ENCODE measurements at regions not wholly inside any gene's neighbourhood (a gene's known extent, or its start where the extent isn't known, plus 50 kb on each side); places are given as distances from the start of the nearest gene placed in this dataset.
A peak's percentile ranks its signal among the peaks of the same experiment; 100 is the strongest.

GRCh38 chr12:115756804-115757203 is 520.7 kb downstream of the MED13L start:
- DNase-seq = no peak
- Histone ChIP-seq H3K36me3 (ENCODE audit: control insufficient read depth in 4 of 4, insufficient read depth in 4 of 4, low read length in 3 of 4) (no peaks in the 10 kb centered on the region), H3K27me3 (replicated peaks in 2 of 5; ENCODE audit: control insufficient read depth in 4 of 5, insufficient read depth in 5 of 5, low read length in 4 of 5) (peaks cover 4 to 53% (median 30%) of the 10 kb centered on the region in 5 experiments), H3K27ac (ENCODE audit: insufficient read depth in 1 of 2, low read depth in 1 of 2, low read length in 2 of 2, poor library complexity in 1 of 2, severe bottlenecking in 2 of 2) (no peak overlapping the region), H3K4me1 (ENCODE audit: control extremely low read depth in 1 of 4, control insufficient read depth in 4 of 4, insufficient read depth in 4 of 4, low read length in 3 of 4) (no peaks in the 10 kb centered on the region), H3K9me3 (ENCODE audit: control extremely low read depth in 1 of 5, control insufficient read depth in 4 of 5, insufficient read depth in 2 of 5, low read depth in 1 of 5, low read length in 4 of 5) (no peaks in the 10 kb centered on the region), H3K4me3 (ENCODE audit: control insufficient read depth in 1 of 7, extremely low read depth in 1 of 7, insufficient read depth in 4 of 7, low read depth in 2 of 7, low read length in 6 of 7) (no peak overlapping the region)
- POLR2A ChIA-PET = no interaction called here
- WGBS (ENCODE audit: insufficient coverage) = no CpG with 5 or more reads among the region's 8 CpGs
- CTCF ChIA-PET = no interaction called here

GRCh38 chr12:115756271-115756670 is 521.2 kb downstream of the MED13L start:
- Histone ChIP-seq H3K36me3 (ENCODE audit: control insufficient read depth in 4 of 4, insufficient read depth in 4 of 4, low read length in 3 of 4) (no peaks in the 10 kb centered on the region), H3K27me3 (replicated peaks in 2 of 5; ENCODE audit: control insufficient read depth in 4 of 5, insufficient read depth in 5 of 5, low read length in 4 of 5) (peaks cover 4 to 53% (median 26%) of the 10 kb centered on the region in 5 experiments), H3K9me3 (ENCODE audit: control extremely low read depth in 1 of 5, control insufficient read depth in 4 of 5, insufficient read depth in 2 of 5, low read depth in 1 of 5, low read length in 4 of 5) (no peaks in the 10 kb centered on the region), H3K4me1 (ENCODE audit: control extremely low read depth in 1 of 4, control insufficient read depth in 4 of 4, insufficient read depth in 4 of 4, low read length in 3 of 4) (no peaks in the 10 kb centered on the region), H3K4me3 (ENCODE audit: control insufficient read depth in 1 of 7, extremely low read depth in 1 of 7, insufficient read depth in 4 of 7, low read depth in 2 of 7, low read length in 6 of 7) (no peak overlapping the region), H3K27ac (ENCODE audit: insufficient read depth in 1 of 2, low read depth in 1 of 2, low read length in 2 of 2, poor library complexity in 1 of 2, severe bottlenecking in 2 of 2) (no peak overlapping the region)
- ChIA-PET CTCF (interaction anchor here (1.1 kb wide), 1 partner anchor 1094 kb away, joined by 3 read pairs; no protein-coding TSS in a partner anchor), POLR2A (no interaction called here)
- no peak for DNase-seq
- 71% methylated on average over 1 of the region's 4 CpGs for WGBS (ENCODE audit: insufficient coverage)

GRCh38 chr12:115755725-115756085 is 521.8 kb downstream of the MED13L start:
- Histone ChIP-seq H3K4me1 (ENCODE audit: control extremely low read depth in 1 of 4, control insufficient read depth in 4 of 4, insufficient read depth in 4 of 4, low read length in 3 of 4) (no peaks in the 10 kb centered on the region), H3K27ac (ENCODE audit: insufficient read depth in 1 of 2, low read depth in 1 of 2, low read length in 2 of 2, poor library complexity in 1 of 2, severe bottlenecking in 2 of 2) (no peak overlapping the region), H3K4me3 (ENCODE audit: control insufficient read depth in 1 of 7, extremely low read depth in 1 of 7, insufficient read depth in 4 of 7, low read depth in 2 of 7, low read length in 6 of 7) (no peak overlapping the region), H3K36me3 (ENCODE audit: control insufficient read depth in 4 of 4, insufficient read depth in 4 of 4, low read length in 3 of 4) (no peaks in the 10 kb centered on the region), H3K9me3 (ENCODE audit: control extremely low read depth in 1 of 5, control insufficient read depth in 4 of 5, insufficient read depth in 2 of 5, low read depth in 1 of 5, low read length in 4 of 5) (no peaks in the 10 kb centered on the region), H3K27me3 (replicated peaks in 2 of 5; ENCODE audit: control insufficient read depth in 4 of 5, insufficient read depth in 5 of 5, low read length in 4 of 5) (peaks cover 4 to 50% (median 26%) of the 10 kb centered on the region in 5 experiments)
- no CpG with 5 or more reads among the region's 3 CpGs for WGBS (ENCODE audit: insufficient coverage)
- DNase-seq = no peak
- ChIA-PET CTCF (interaction anchor here (1.1 kb wide), 1 partner anchor 1093 kb away, joined by 3 read pairs; no protein-coding TSS in a partner anchor), POLR2A (no interaction called here)

GRCh38 chr12:115755061-115755724 is 522.3 kb downstream of the MED13L start:
- ChIA-PET CTCF (interaction anchor here (1.1 kb wide), 1 partner anchor 1093 kb away, joined by 3 read pairs; no protein-coding TSS in a partner anchor), POLR2A (no interaction called here)
- Histone ChIP-seq H3K27me3 (replicated peaks in 2 of 5; ENCODE audit: control insufficient read depth in 4 of 5, insufficient read depth in 5 of 5, low read length in 4 of 5) (peaks cover 3 to 52% (median 26%) of the 10 kb centered on the region in 5 experiments), H3K9me3 (ENCODE audit: control extremely low read depth in 1 of 5, control insufficient read depth in 4 of 5, insufficient read depth in 2 of 5, low read depth in 1 of 5, low read length in 4 of 5) (no peaks in the 10 kb centered on the region), H3K27ac (ENCODE audit: insufficient read depth in 1 of 2, low read depth in 1 of 2, low read length in 2 of 2, poor library complexity in 1 of 2, severe bottlenecking in 2 of 2) (no peak overlapping the region), H3K4me3 (ENCODE audit: control insufficient read depth in 1 of 7, extremely low read depth in 1 of 7, insufficient read depth in 4 of 7, low read depth in 2 of 7, low read length in 6 of 7) (no peak overlapping the region), H3K4me1 (ENCODE audit: control extremely low read depth in 1 of 4, control insufficient read depth in 4 of 4, insufficient read depth in 4 of 4, low read length in 3 of 4) (no peaks in the 10 kb centered on the region), H3K36me3 (ENCODE audit: control insufficient read depth in 4 of 4, insufficient read depth in 4 of 4, low read length in 3 of 4) (no peaks in the 10 kb centered on the region)
- WGBS (ENCODE audit: insufficient coverage) = 50% methylated on average over 4 of the region's 9 CpGs
- no peak for DNase-seq

- no peaks in the 10 kb centered on the region for H3K9me3 ChIP-seq (ENCODE audit: control extremely low read depth in 1 of 5, control insufficient read depth in 4 of 5, insufficient read depth in 2 of 5, low read depth in 1 of 5, low read length in 4 of 5)
- H3K36me3 ChIP-seq (ENCODE audit: control insufficient read depth in 4 of 4, insufficient read depth in 4 of 4, low read length in 3 of 4) = no peaks in the 10 kb centered on the region
- POLR2A ChIA-PET = no interaction called here
- no peak overlapping the region for H3K27ac ChIP-seq (ENCODE audit: insufficient read depth in 1 of 2, low read depth in 1 of 2, low read length in 2 of 2, poor library complexity in 1 of 2, severe bottlenecking in 2 of 2)
- WGBS (ENCODE audit: insufficient coverage) = 50% methylated on average over 2 of the region's 5 CpGs
- peaks cover 5 to 55% (median 24%) of the 10 kb centered on the region in 5 experiments for H3K27me3 ChIP-seq (replicated peaks in 2 of 5; ENCODE audit: control insufficient read depth in 4 of 5, insufficient read depth in 5 of 5, low read length in 4 of 5)
- CTCF ChIA-PET = interaction anchor here (0.7 to 2.1 kb wide), 9 partner anchors 12 to 1772 kb away, joined by 3 to 5 read pairs (median 3); no protein-coding TSS in a partner anchor
- H3K4me3 ChIP-seq (ENCODE audit: control insufficient read depth in 1 of 7, extremely low read depth in 1 of 7, insufficient read depth in 4 of 7, low read depth in 2 of 7, low read length in 6 of 7) = no peak overlapping the region
- peak; percentile 38 to 66 (median 61) for DNase-seq
- H3K4me1 ChIP-seq (ENCODE audit: control extremely low read depth in 1 of 4, control insufficient read depth in 4 of 4, insufficient read depth in 4 of 4, low read length in 3 of 4) = no peaks in the 10 kb centered on the region
Measured at GRCh38 chr12:115752913-115753726, 524.4 kb downstream of the MED13L start.

GRCh38 chr12:115752156-115752555 is 525.3 kb downstream of the MED13L start:
- CTCF ChIA-PET = interaction anchor here (1.4 to 2.1 kb wide), 2 partner anchors 1076 to 1096 kb away, joined by 3 to 5 read pairs; no protein-coding TSS in a partner anchor
- H3K36me3 ChIP-seq (ENCODE audit: control insufficient read depth in 4 of 4, insufficient read depth in 4 of 4, low read length in 3 of 4) = no peaks in the 10 kb centered on the region
- peaks cover 5 to 47% (median 18%) of the 10 kb centered on the region in 5 experiments for H3K27me3 ChIP-seq (replicated peaks in 2 of 5; ENCODE audit: control insufficient read depth in 4 of 5, insufficient read depth in 5 of 5, low read length in 4 of 5)
- 67% methylated on average over 1 of the region's 2 CpGs for WGBS (ENCODE audit: insufficient coverage)
- POLR2A ChIA-PET = no interaction called here
- H3K4me1 ChIP-seq (ENCODE audit: control extremely low read depth in 1 of 4, control insufficient read depth in 4 of 4, insufficient read depth in 4 of 4, low read length in 3 of 4) = no peaks in the 10 kb centered on the region
- no peaks in the 10 kb centered on the region for H3K9me3 ChIP-seq (ENCODE audit: control extremely low read depth in 1 of 5, control insufficient read depth in 4 of 5, insufficient read depth in 2 of 5, low read depth in 1 of 5, low read length in 4 of 5)
- no peak overlapping the region for H3K27ac ChIP-seq (ENCODE audit: insufficient read depth in 1 of 2, low read depth in 1 of 2, low read length in 2 of 2, poor library complexity in 1 of 2, severe bottlenecking in 2 of 2)
- H3K4me3 ChIP-seq (ENCODE audit: control insufficient read depth in 1 of 7, extremely low read depth in 1 of 7, insufficient read depth in 4 of 7, low read depth in 2 of 7, low read length in 6 of 7) = no peak overlapping the region
- DNase-seq = no peak

GRCh38 chr12:115750340-115750739 is 527.2 kb downstream of the MED13L start:
- H3K27me3 ChIP-seq (replicated peaks in 2 of 5; ENCODE audit: control insufficient read depth in 4 of 5, insufficient read depth in 5 of 5, low read length in 4 of 5) = peaks cover 3 to 36% (median 13%) of the 10 kb centered on the region in 5 experiments
- no peak for DNase-seq
- ChIA-PET CTCF (interaction anchor here (0.9 to 1.1 kb wide), 2 partner anchors 8 to 1126 kb away, joined by 3 read pairs; no protein-coding TSS in a partner anchor), POLR2A (no interaction called here)
- WGBS (ENCODE audit: insufficient coverage) = 100% methylated on average over 1 of the region's 1 CpG
- no peaks in the 10 kb centered on the region for H3K36me3 ChIP-seq (ENCODE audit: control insufficient read depth in 4 of 4, insufficient read depth in 4 of 4, low read length in 3 of 4)
- H3K27ac ChIP-seq (ENCODE audit: insufficient read depth in 1 of 2, low read depth in 1 of 2, low read length in 2 of 2, poor library complexity in 1 of 2, severe bottlenecking in 2 of 2) = no peak overlapping the region
- no peaks in the 10 kb centered on the region for H3K9me3 ChIP-seq (ENCODE audit: control extremely low read depth in 1 of 5, control insufficient read depth in 4 of 5, insufficient read depth in 2 of 5, low read depth in 1 of 5, low read length in 4 of 5)
- no peaks in the 10 kb centered on the region for H3K4me1 ChIP-seq (ENCODE audit: control extremely low read depth in 1 of 4, control insufficient read depth in 4 of 4, insufficient read depth in 4 of 4, low read length in 3 of 4)
- no peak overlapping the region for H3K4me3 ChIP-seq (ENCODE audit: control insufficient read depth in 1 of 7, extremely low read depth in 1 of 7, insufficient read depth in 4 of 7, low read depth in 2 of 7, low read length in 6 of 7)
